ENCODE measurements at regions not wholly inside any gene's neighbourhood (a gene's known extent, or its start where the extent isn't known, plus 50 kb on each side); places are given as distances from the start of the nearest gene placed in this dataset.

GRCh38 chr17:14768923-14769322 lies 468.0 kb downstream of the HS3ST3B1 start (continued):
- TF ChIP-seq EZH2 (IDR thresholded peaks at IDR 0.05; ENCODE audit: low read depth, low read length, severe bottlenecking) = no peak
- TF ChIP-seq SAP30 (IDR thresholded peaks at IDR 0.05; ENCODE audit: insufficient read depth, insufficient replicate concordance, low read length) = no peak

Data from H1 (cell line).